Spleen (tissue), 11 donors: ENCODE measurements at regions not wholly inside any gene's neighbourhood (a gene's known extent, or its start where the extent isn't known, plus 50 kb on each side); places are given as distances from the start of the nearest gene placed in this dataset.

Experiments
- DNase-seq: peaks from one replicate; pipeline ENCODE4 v3.0.0-alpha.2; 2020
- H3K27ac ChIP-seq, 8 donors: fragments of 200-600 bp; sonication (generic) in 7 of 8; 1 replicate in 4 of 8; 2 replicates in 4 of 8; pipeline versions ENCODE4 v1.5.0 to v1.8.0; 2016 to 2021; ENCODE audit warnings: inconsistent platforms in 4 of 8, mild to moderate bottlenecking in 4 of 8, moderate library complexity in 1 of 8
- H3K27me3 ChIP-seq, 7 donors: fragments of 200-600 bp; sonication (generic) in 6 of 7; replicated peaks in 1 of 7; 1 replicate in 4 of 7; 2 replicates in 3 of 7; pipeline versions ENCODE4 v1.5.0 to v1.8.0; 2016 to 2021; ENCODE audit warnings: inconsistent platforms in 3 of 7, mild to moderate bottlenecking in 1 of 7
- H3K36me3 ChIP-seq, 6 donors: fragments of 200-600 bp; sonication (generic) in 5 of 6; 1 replicate in 4 of 6; 2 replicates in 2 of 6; pipeline versions ENCODE4 v1.5.0 to v1.8.0; 2016 to 2021; ENCODE audit warnings: inconsistent platforms in 2 of 6
- H3K4me1 ChIP-seq, 6 donors: fragments of 200-600 bp; sonication (generic) in 5 of 6; 1 replicate in 3 of 6; 2 replicates in 3 of 6; pipeline versions ENCODE4 v1.5.0 to v1.8.0; 2016 to 2021; ENCODE audit warnings: inconsistent platforms in 3 of 6
- H3K4me3 ChIP-seq, 8 donors: fragments of 200-600 bp; sonication (generic) in 7 of 8; 1 replicate in 4 of 8; 2 replicates in 4 of 8; pipeline versions ENCODE4 v1.5.0 to v1.8.0; 2016 to 2021; ENCODE audit warnings: inconsistent platforms in 4 of 8, mild to moderate bottlenecking in 4 of 8, moderate library complexity in 2 of 8
- H3K9me3 ChIP-seq, 8 donors: fragments of 200-600 bp; sonication (generic) in 7 of 8; 1 replicate in 4 of 8; 2 replicates in 4 of 8; pipeline versions ENCODE4 v1.5.0 to v1.8.0; 2016 to 2021; ENCODE audit warnings: inconsistent platforms in 4 of 8
- CTCF ChIP-seq, 11 experiments: fragments of 200-600 bp in 7 of 11; fragments of 450-650 bp in 4 of 11; sonication (generic) in 4 of 11; IDR thresholded peaks in 8 of 11; conservative IDR thresholded peaks in 3 of 11; 1 replicate in 7 of 11; 2 replicates in 4 of 11; pipeline versions ENCODE4 v1.4.0 to v1.8.0; 2016 to 2021; ENCODE audit warnings: antibody characterized with exemption in 11 of 11, inconsistent platforms in 4 of 11, mild to moderate bottlenecking in 1 of 11
- POLR2A ChIP-seq, 3 donors: fragments of 450-650 bp; IDR thresholded peaks; one replicate each; pipeline ENCODE4 v1.5.1; 2017; ENCODE audit warnings: antibody characterized with exemption in 3 of 3, mild to moderate bottlenecking in 1 of 3
- POLR2AphosphoS5 ChIP-seq, 3 donors: sonication (generic); formaldehyde crosslinking; IDR thresholded peaks; one replicate each; pipeline ENCODE4 v1.5.1; 2017; ENCODE audit warnings: antibody characterized with exemption in 3 of 3
- WGBS, 5 donors: extraction: QIAGEN DNeasy Blood & Tissue Kit in 3 of 5; methylation state at CpG; one replicate each; pipeline versions ENCODE4 v1.1.5 to v1.1.7; 2013 to 2018; 5-methylcytosine and 5-hydroxymethylcytosine counted together
- intact Hi-C: fragments of 100-400 bp; cut with DNase I; formaldehyde crosslinking; loops from one replicate; pipeline ENCODE4 v1.15.0; 2023; ENCODE audit warnings: low total_unique reads
- donor health status: healthy with polysubstance abuse.
- donor health status: DM: no; HTN: no; CAD: no; lungs with moderate emphysema.
- donor health status: DM: no; HTN: no; CAD: no.
- donor health status: Bipolar disorder and iron deficiency.
- donor health status: healthy.
- donor health status: DM: no; HTN: no; CAD: no.
- donor health status: DM: yes; HTN: yes; CAD: no.

- no peak for DNase-seq
- Histone ChIP-seq H3K36me3 (no peaks in the 10 kb centered on the region), H3K27ac (no peak overlapping the region), H3K4me1 (no peaks in the 10 kb centered on the region), H3K4me3 (no peak overlapping the region), H3K27me3 (no peaks in the 10 kb centered on the region), H3K9me3 (peaks cover 0 to 30% (median 6%) of the 10 kb centered on the region in 8 donors)
- TF ChIP-seq CTCF (IDR thresholded peaks at IDR 0.05 in 8 of 11, conservative IDR thresholded peaks at IDR 0.05 in 3 of 11) (no peak), POLR2AphosphoS5 (IDR thresholded peaks at IDR 0.05) (no peak), POLR2A (IDR thresholded peaks at IDR 0.05) (no peak)
- intact Hi-C loops = no loop called here
- 87 to 91% (median 90%) methylated on average over 7 of the region's 7 CpGs for WGBS, 5 donors
Observed at GRCh38 chr7:67547183-67547907, 550.7 kb downstream of the TYW1 start.

- H3K27ac ChIP-seq = no peak overlapping the region
- TF ChIP-seq POLR2A (IDR thresholded peaks at IDR 0.05) = no peak
- no peak for TF ChIP-seq POLR2AphosphoS5 (IDR thresholded peaks at IDR 0.05)
- no peak for TF ChIP-seq CTCF (IDR thresholded peaks at IDR 0.05 in 8 of 11, conservative IDR thresholded peaks at IDR 0.05 in 3 of 11)
- WGBS, 5 donors = 61 to 93% (median 86%) methylated on average over 3 of the region's 3 CpGs
- H3K9me3 ChIP-seq = peaks cover 0 to 36% (median 6%) of the 10 kb centered on the region in 8 donors
- no peak for DNase-seq
- intact Hi-C loops = no loop called here
- no peak overlapping the region for H3K4me3 ChIP-seq
- no peaks in the 10 kb centered on the region for H3K36me3 ChIP-seq
- no peaks in the 10 kb centered on the region for H3K27me3 ChIP-seq
- no peaks in the 10 kb centered on the region for H3K4me1 ChIP-seq
Observed at GRCh38 chr7:67549126-67549525, 552.5 kb downstream of the TYW1 start.

- Histone ChIP-seq H3K4me3 (no peak overlapping the region), H3K27me3 (no peaks in the 10 kb centered on the region), H3K27ac (no peak overlapping the region), H3K9me3 (peaks cover 0 to 36% (median 6%) of the 10 kb centered on the region in 8 donors), H3K4me1 (no peaks in the 10 kb centered on the region), H3K36me3 (no peaks in the 10 kb centered on the region)
- TF ChIP-seq CTCF (IDR thresholded peaks at IDR 0.05 in 8 of 11, conservative IDR thresholded peaks at IDR 0.05 in 3 of 11) (no peak), POLR2A (IDR thresholded peaks at IDR 0.05) (no peak), POLR2AphosphoS5 (IDR thresholded peaks at IDR 0.05) (no peak)
- 81 to 94% (median 88%) methylated on average over 13 of the region's 13 CpGs for WGBS, 5 donors
- no peak for DNase-seq
- intact Hi-C loops = no loop called here
Observed at GRCh38 chr7:67550801-67551436, 554.3 kb downstream of the TYW1 start.

GRCh38 chr7:67552738-67553137 lies 556.1 kb downstream of the TYW1 start:
- intact Hi-C loops = no loop called here
- TF ChIP-seq CTCF (IDR thresholded peaks at IDR 0.05 in 8 of 11, conservative IDR thresholded peaks at IDR 0.05 in 3 of 11) (no peak), POLR2AphosphoS5 (IDR thresholded peaks at IDR 0.05) (no peak), POLR2A (IDR thresholded peaks at IDR 0.05) (no peak)
- no peak for DNase-seq
- Histone ChIP-seq H3K27me3 (no peaks in the 10 kb centered on the region), H3K4me1 (no peaks in the 10 kb centered on the region), H3K27ac (no peak overlapping the region), H3K36me3 (no peaks in the 10 kb centered on the region), H3K9me3 (peaks cover 0 to 27% (median 6%) of the 10 kb centered on the region in 8 donors), H3K4me3 (no peak overlapping the region)
- WGBS, 5 donors = 72 to 86% (median 84%) methylated on average over 5 of the region's 5 CpGs
